ENCODE measurements at regions not wholly inside any gene's neighbourhood (a gene's known extent, or its start where the extent isn't known, plus 50 kb on each side); places are given as distances from the start of the nearest gene placed in this dataset.

DNA sequence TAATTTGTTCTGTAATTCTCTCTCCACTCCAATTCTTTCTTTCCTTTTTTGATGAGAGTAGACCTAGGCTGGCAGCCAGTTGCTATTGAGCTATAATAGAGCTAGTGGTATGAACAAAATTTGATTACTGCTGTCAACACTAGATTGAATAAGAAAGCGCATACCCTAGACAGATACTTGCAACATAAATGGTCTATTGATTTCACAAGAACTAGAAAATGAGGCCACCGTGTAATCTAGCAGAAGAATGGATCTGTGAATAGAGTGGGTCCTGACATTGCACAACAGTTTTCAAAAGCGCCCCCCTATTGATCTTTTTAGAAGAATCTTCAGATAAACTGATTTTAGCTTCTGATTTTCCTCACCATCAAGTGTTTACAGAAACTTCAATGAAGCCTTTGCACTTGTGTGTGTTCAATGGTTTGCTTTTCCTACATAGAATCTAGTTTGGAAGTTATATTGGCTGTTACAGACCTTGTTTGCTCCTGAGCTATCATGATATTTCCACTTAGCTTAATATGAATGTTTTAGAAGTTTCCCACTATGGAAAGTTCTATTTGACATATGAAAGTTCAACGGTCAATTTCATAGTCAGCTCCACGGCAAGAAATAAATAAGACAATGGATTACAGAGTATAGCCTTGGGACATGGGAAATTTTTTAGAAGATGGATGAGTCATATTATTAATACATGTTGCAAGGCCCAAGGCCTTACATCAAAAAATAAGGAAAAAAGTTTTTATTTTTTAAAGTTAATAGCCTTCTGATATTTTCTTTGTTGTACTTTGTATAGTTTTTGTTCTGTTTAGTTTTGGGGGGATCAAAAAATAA is 55.6 kb downstream of the UTRN start:
- CTCF ChIA-PET (ENCODE audit: partially characterized antibody): interaction anchor here (0.6 to 1.3 kb wide), 7 partner anchors 9 to 236 kb away, joined by 3 to 8 read pairs (median 3); no protein-coding TSS in a partner anchor

More for the DNA sequence above, 55.6 kb downstream of the UTRN start:
- Histone ChIP-seq H4K20me1 (replicated peaks in 1 of 2; ENCODE audit: control insufficient read depth in 1 of 2, insufficient read depth in 2 of 2, low read length in 2 of 2) (no peaks in the 10 kb centered on the region), H2AK5ac (ENCODE audit: low read depth, low read length) (no peak overlapping the region), H3K4me2 (ENCODE audit: insufficient read depth in 1 of 2, low read depth in 2 of 2, low read length in 2 of 2) (no peak overlapping the region), H3K18ac (ENCODE audit: extremely low read depth, low read length) (no peak overlapping the region), H2BK12ac (ENCODE audit: low read depth, low read length) (no peak overlapping the region), H4K91ac (replicated peaks; ENCODE audit: insufficient read length, low read length) (no peak overlapping the region), H3K79me2 (ENCODE audit: control insufficient read depth in 1 of 2, insufficient read depth in 2 of 2, low read length in 2 of 2) (peaks cover 0 to 61% of the 10 kb centered on the region in 2 experiments; a peak in 3 of 4 replicates), H3K4me3 (ENCODE audit: extremely low read depth in 1 of 4, insufficient read depth in 2 of 4, low read depth in 3 of 4, low read length in 4 of 4) (no peak overlapping the region), H4K5ac (ENCODE audit: insufficient read length, low read depth, low read length) (no peak overlapping the region), H3K27ac (ENCODE audit: low read depth, low read length) (no peak overlapping the region), H3K36me3 (ENCODE audit: control insufficient read depth in 2 of 4, insufficient read depth in 4 of 4, low read length in 3 of 4) (no peaks in the 10 kb centered on the region), H2BK20ac (ENCODE audit: low read length) (no peak overlapping the region), H3K27me3 (replicated peaks in 1 of 4; ENCODE audit: control insufficient read depth in 3 of 4, extremely low read depth in 1 of 4, insufficient read depth in 3 of 4, low read length in 3 of 4) (no peaks in the 10 kb centered on the region), H3K4me1 (replicated peaks in 1 of 4; ENCODE audit: control insufficient read depth in 3 of 4, insufficient read depth in 4 of 4, low read length in 3 of 4) (peaks cover 1 to 6% (median 3%) of the 10 kb centered on the region in 4 experiments; a peak in 4 of 7 replicates), H2BK15ac (ENCODE audit: low read length) (no peak overlapping the region), H2BK5ac (ENCODE audit: low read depth, low read length) (no peak overlapping the region), H4K8ac (ENCODE audit: extremely low read depth, insufficient read depth, low read length) (no peak overlapping the region), H3K4ac (replicated peaks; ENCODE audit: insufficient read length, low read depth, low read length) (no peak overlapping the region), H3K56ac (replicated peaks; ENCODE audit: insufficient read length, low read depth, low read length) (no peak overlapping the region), H3K9me3 (ENCODE audit: insufficient read depth in 2 of 2, low read depth in 1 of 2, low read length in 1 of 2) (no peaks in the 10 kb centered on the region), H3K79me1 (ENCODE audit: low read depth, low read length) (no peaks in the 10 kb centered on the region; the same call in none of the 2 replicates), H3K23me2 (ENCODE audit: low read depth, low read length) (no peaks in the 10 kb centered on the region; the same call in 1 of the 2 replicates), H2AFZ (ENCODE audit: low read length) (no peak overlapping the region), H3K14ac (ENCODE audit: insufficient read length) (no peak overlapping the region), H3K9ac (replicated peaks in 1 of 4; ENCODE audit: extremely low read depth in 1 of 4, low read depth in 3 of 4, low read length in 3 of 4) (no peak overlapping the region), H2BK120ac (replicated peaks; ENCODE audit: low read depth, low read length) (no peak overlapping the region), H3K23ac (ENCODE audit: insufficient read length) (no peak overlapping the region)
- 89% methylated on average over 5 of the region's 5 CpGs; no CpG with 5 or more reads in 1 of the 2 experiments for WGBS, 2 experiments (ENCODE audit: extremely low coverage in 1 of 2, insufficient coverage in 1 of 2, insufficient read length in 1 of 2, insufficient replicate concordance in 2 of 2, low coverage in 1 of 2, low lambda C conversion rate in 2 of 2, missing lambda C conversion rate in 1 of 2)
- DNase-seq (ENCODE audit: low read depth in 1 of 2, low spot score in 2 of 2): no peak
- POLR2A ChIA-PET (ENCODE audit: partially characterized antibody): interaction anchor here (0.6 to 1.7 kb wide), 8 partner anchors 9 to 122 kb away, joined by 3 to 5 read pairs (median 3); no protein-coding TSS in a partner anchor
- no peak for FAIRE-seq
- 0 out of 2 replicates have a peak, but pooled peaks have one; percentile 35 for TF ChIP-seq CEBPB (IDR thresholded peaks at IDR 0.05; ENCODE audit: low read depth, low read length)
- no peak for TF ChIP-seq NRF1 (IDR thresholded peaks at IDR 0.05; ENCODE audit: low read depth, low read length)
- TF ChIP-seq CHD2 (IDR thresholded peaks at IDR 0.05; ENCODE audit: low read length): no peak
- TF ChIP-seq SP1 (IDR thresholded peaks at IDR 0.05; ENCODE audit: low read depth, low read length): no peak
- no peak for TF ChIP-seq GABPA (IDR thresholded peaks at IDR 0.05; ENCODE audit: borderline replicate concordance, insufficient read depth, low read length)
- no peak for TF ChIP-seq SIN3A (conservative IDR thresholded peaks at IDR 0.05 in 1 of 2, IDR thresholded peaks at IDR 0.05 in 1 of 2; ENCODE audit: low read depth in 1 of 2, low read length in 2 of 2)
- TF ChIP-seq SRF (IDR thresholded peaks at IDR 0.05; ENCODE audit: low read depth, low read length): no peak
- no peak for TF ChIP-seq BCL11A (IDR thresholded peaks at IDR 0.05; ENCODE audit: low read depth in 2 of 2, low read length in 2 of 2)

Measured in H1 (cell line).